ENCODE measurements at regions not wholly inside any gene's neighbourhood (a gene's known extent, or its start where the extent isn't known, plus 50 kb on each side); places are given as distances from the start of the nearest gene placed in this dataset.

GRCh38 chr1:221815660-221816059 lies 73.8 kb upstream of the DUSP10 start:
- no peaks in the 10 kb centered on the region for H3K79me2 ChIP-seq (ENCODE audit: low read length)
- no peaks in the 10 kb centered on the region for H3K36me3 ChIP-seq (ENCODE audit: low read depth, low read length)
- no peak for DNase-seq
- no peak overlapping the region for H3K4me3 ChIP-seq (ENCODE audit: low read length)
- H4K20me1 ChIP-seq (ENCODE audit: low read length): no peaks in the 10 kb centered on the region
- POLR2A ChIA-PET (ENCODE audit: unreplicated experiment): no interaction called here
- intact Hi-C loops (cut with micrococcal nuclease): no loop called here
- no TSS peak for BruUV-seq (replicated peaks)
- CTCF ChIA-PET: no interaction called here
- no peak overlapping the region for H3K27ac ChIP-seq (ENCODE audit: low read length)
- H3K27me3 ChIP-seq (ENCODE audit: low read length): no peaks in the 10 kb centered on the region
- TF ChIP-seq EZH2 (IDR thresholded peaks at IDR 0.05; ENCODE audit: low read length, unreplicated experiment): no peak
- TF ChIP-seq CTCF (conservative IDR thresholded peaks at IDR 0.05; ENCODE audit: low read depth, low read length): no peak
- no peak for TF ChIP-seq EZH2phosphoT487 (IDR thresholded peaks at IDR 0.05; ENCODE audit: borderline replicate concordance, low read length)
- no peak for ATAC-seq
- peaks cover 9% of the 10 kb centered on the region for H3F3A ChIP-seq (ENCODE audit: low read length, unreplicated experiment)
- H3K9ac ChIP-seq (ENCODE audit: low read length): no peak overlapping the region
- H2AFZ ChIP-seq (ENCODE audit: low read length): no peak overlapping the region
- no peaks in the 10 kb centered on the region for H3K9me3 ChIP-seq (ENCODE audit: low read length)
- no peaks in the 10 kb centered on the region for H3K9me2 ChIP-seq (replicated peaks; ENCODE audit: low read length)
- H3K4me1 ChIP-seq (ENCODE audit: insufficient read depth, low read length): peaks cover 35% of the 10 kb centered on the region
- no peak overlapping the region for H3K4me2 ChIP-seq (ENCODE audit: low read length)

- H4K20me1 ChIP-seq (ENCODE audit: low read length): no peaks in the 10 kb centered on the region
- H3K36me3 ChIP-seq (ENCODE audit: low read depth, low read length): no peaks in the 10 kb centered on the region
- TF ChIP-seq CTCF (conservative IDR thresholded peaks at IDR 0.05; ENCODE audit: low read depth, low read length) (no peak), EZH2phosphoT487 (IDR thresholded peaks at IDR 0.05; ENCODE audit: borderline replicate concordance, low read length) (no peak), EZH2 (IDR thresholded peaks at IDR 0.05; ENCODE audit: low read length, unreplicated experiment) (no peak)
- peaks cover 51% of the 10 kb centered on the region for H3K4me1 ChIP-seq (ENCODE audit: insufficient read depth, low read length)
- intact Hi-C loops (cut with micrococcal nuclease): no loop called here
- no peaks in the 10 kb centered on the region for H3K27me3 ChIP-seq (ENCODE audit: low read length)
- ChIA-PET CTCF (no interaction called here), POLR2A (ENCODE audit: unreplicated experiment) (no interaction called here)
- no peak overlapping the region for H3K4me3 ChIP-seq (ENCODE audit: low read length)
- H3K27ac ChIP-seq (ENCODE audit: low read length): no peak overlapping the region
- ATAC-seq (no peak), DNase-seq (peak; percentile 27)
- BruUV-seq (replicated peaks): no TSS peak
- no peaks in the 10 kb centered on the region for H3K79me2 ChIP-seq (ENCODE audit: low read length)
- H2AFZ ChIP-seq (ENCODE audit: low read length): no peak overlapping the region
- H3K4me2 ChIP-seq (ENCODE audit: low read length): no peak overlapping the region
- H3K9ac ChIP-seq (ENCODE audit: low read length): no peak overlapping the region
- no peaks in the 10 kb centered on the region for H3K9me2 ChIP-seq (replicated peaks; ENCODE audit: low read length)
- peaks cover 9% of the 10 kb centered on the region for H3F3A ChIP-seq (ENCODE audit: low read length, unreplicated experiment)
- H3K9me3 ChIP-seq (ENCODE audit: low read length): no peaks in the 10 kb centered on the region
Observed at GRCh38 chr1:221813887-221814286, 72.0 kb upstream of the DUSP10 start.

- H4K20me1 ChIP-seq (ENCODE audit: low read length): no peaks in the 10 kb centered on the region
- H3K36me3 ChIP-seq (ENCODE audit: low read depth, low read length): no peaks in the 10 kb centered on the region
- no peak overlapping the region for H3K9ac ChIP-seq (ENCODE audit: low read length)
- peaks cover 9% of the 10 kb centered on the region for H3F3A ChIP-seq (ENCODE audit: low read length, unreplicated experiment)
- H3K27me3 ChIP-seq (ENCODE audit: low read length): no peaks in the 10 kb centered on the region
- H3K9me3 ChIP-seq (ENCODE audit: low read length): no peaks in the 10 kb centered on the region
- no peak for TF ChIP-seq CTCF (conservative IDR thresholded peaks at IDR 0.05; ENCODE audit: low read depth, low read length)
- TF ChIP-seq EZH2phosphoT487 (IDR thresholded peaks at IDR 0.05; ENCODE audit: borderline replicate concordance, low read length): no peak
- TF ChIP-seq EZH2 (IDR thresholded peaks at IDR 0.05; ENCODE audit: low read length, unreplicated experiment): no peak
- no peak overlapping the region for H2AFZ ChIP-seq (ENCODE audit: low read length)
- no peak overlapping the region for H3K4me3 ChIP-seq (ENCODE audit: low read length)
- no peaks in the 10 kb centered on the region for H3K9me2 ChIP-seq (replicated peaks; ENCODE audit: low read length)
- ATAC-seq: no peak
- POLR2A ChIA-PET (ENCODE audit: unreplicated experiment): no interaction called here
- CTCF ChIA-PET: no interaction called here
- H3K4me1 ChIP-seq (ENCODE audit: insufficient read depth, low read length): peaks cover 56% of the 10 kb centered on the region
- H3K4me2 ChIP-seq (ENCODE audit: low read length): no peak overlapping the region
- H3K27ac ChIP-seq (ENCODE audit: low read length): no peak overlapping the region
- no peak for DNase-seq
- intact Hi-C loops (cut with micrococcal nuclease): no loop called here
- BruUV-seq (replicated peaks): no TSS peak
- no peaks in the 10 kb centered on the region for H3K79me2 ChIP-seq (ENCODE audit: low read length)
Observed at GRCh38 chr1:221812905-221813597, 71.2 kb upstream of the DUSP10 start.

Data from PC-3 (cell line).